Hepatocyte (in vitro differentiated cells): ENCODE measurements at regions not wholly inside any gene's neighbourhood (a gene's known extent, or its start where the extent isn't known, plus 50 kb on each side); places are given as distances from the start of the nearest gene placed in this dataset.

ENCODE experiments used
- DNase-seq: peaks from one replicate; pipeline ENCODE4 v3.0.0-alpha.2; 2016; ENCODE audit warnings: low spot score
- H2AFZ ChIP-seq: fragments of 200-600 bp; sonication (generic); 2 replicates; pipeline ENCODE4 v1.6.0; 2016; ENCODE audit warnings: antibody characterized with exemption, mild to moderate bottlenecking
- H3K27ac ChIP-seq: fragments of 200-600 bp; sonication (generic); 2 replicates; pipeline ENCODE4 v1.5.1; 2016; ENCODE audit warnings: mild to moderate bottlenecking
- H3K27me3 ChIP-seq: fragments of 200-600 bp; sonication (generic); 2 replicates; pipeline ENCODE4 v1.6.1; 2016
- H3K36me3 ChIP-seq: fragments of 200-600 bp; sonication (generic); replicated peaks from 2 replicates; pipeline ENCODE4 v1.5.1; 2016; ENCODE audit warnings: low read depth; ENCODE audit not compliant: insufficient read depth
- H3K4me1 ChIP-seq: fragments of 200-600 bp; sonication (generic); 2 replicates; pipeline ENCODE4 v1.5.1; 2016; ENCODE audit warnings: mild to moderate bottlenecking, moderate library complexity; ENCODE audit not compliant: insufficient read depth
- H3K4me2 ChIP-seq: fragments of 200-600 bp; sonication (generic); 2 replicates; pipeline ENCODE4 v1.6.0; 2016
- H3K4me3 ChIP-seq: fragments of 200-600 bp; sonication (generic); 2 replicates; pipeline ENCODE4 v1.5.1; 2016; ENCODE audit warnings: mild to moderate bottlenecking
- H3K79me2 ChIP-seq: fragments of 200-600 bp; sonication (generic); 2 replicates; pipeline ENCODE4 v1.6.0; 2017; ENCODE audit warnings: mild to moderate bottlenecking
- H3K9me2 ChIP-seq: fragments of 200-600 bp; sonication (generic); replicated peaks from 2 replicates; pipeline ENCODE4 v1.6.0; 2017; ENCODE audit warnings: mild to moderate bottlenecking; ENCODE audit not compliant: insufficient read depth
- H3K9me3 ChIP-seq: fragments of 200-600 bp; sonication (generic); 2 replicates; pipeline ENCODE4 v1.5.1; 2016; ENCODE audit warnings: low read depth, mild to moderate bottlenecking
- H4K20me1 ChIP-seq: fragments of 200-600 bp; sonication (generic); 2 replicates; pipeline ENCODE4 v1.6.0; 2016; ENCODE audit warnings: mild to moderate bottlenecking; ENCODE audit not compliant: insufficient read depth, poor library complexity, severe bottlenecking
- CTCF ChIP-seq: fragments of 200-600 bp; sonication (generic); IDR thresholded peaks from 2 replicates; pipeline ENCODE4 v1.5.1; 2016; ENCODE audit warnings: antibody characterized with exemption, mild to moderate bottlenecking; ENCODE audit not compliant: poor library complexity
- EZH2 ChIP-seq: fragments of 200-600 bp; sonication (generic); IDR thresholded peaks from 2 replicates; pipeline ENCODE4 v1.6.1; 2016; ENCODE audit warnings: antibody characterized with exemption, mild to moderate bottlenecking, borderline replicate concordance
- EZH2phosphoT487 ChIP-seq: fragments of 200-600 bp; sonication (generic); IDR thresholded peaks from one replicate; pipeline ENCODE4 v1.6.1; 2018; ENCODE audit warnings: antibody characterized with exemption, mild to moderate bottlenecking, low read depth, moderate library complexity; ENCODE audit not compliant: unreplicated experiment, severe bottlenecking
- WGBS: methylation state at CpG from one replicate; pipeline ENCODE4 v1.1.6; 2016; ENCODE audit warnings: low lambda C conversion rate; ENCODE audit errors: missing lambda C conversion rate; 5-methylcytosine and 5-hydroxymethylcytosine counted together

- Histone ChIP-seq H3K27me3 (no peaks in the 10 kb centered on the region), H3K4me3 (no peak overlapping the region), H3K9me2 (no peaks in the 10 kb centered on the region), H3K4me1 (no peaks in the 10 kb centered on the region), H2AFZ (no peak overlapping the region), H3K4me2 (no peak overlapping the region), H4K20me1 (no peaks in the 10 kb centered on the region), H3K9me3 (no peaks in the 10 kb centered on the region), H3K79me2 (no peaks in the 10 kb centered on the region), H3K36me3 (no peaks in the 10 kb centered on the region), H3K27ac (no peak overlapping the region)
- 76% methylated on average over 1 of the region's 1 CpG for WGBS
- DNase-seq: no peak
- TF ChIP-seq EZH2phosphoT487 (no peak), CTCF (no peak), EZH2 (no peak)
These were observed 1709.4 kb upstream of the RAG2 start for GRCh38 chr11:38307455-38307854.

GRCh38 chr11:38305682-38306081 is 1707.6 kb upstream of the RAG2 start:
- Histone ChIP-seq H3K79me2 (no peaks in the 10 kb centered on the region), H3K9me3 (no peaks in the 10 kb centered on the region), H3K27ac (no peak overlapping the region), H4K20me1 (no peaks in the 10 kb centered on the region), H3K4me1 (no peaks in the 10 kb centered on the region), H3K27me3 (no peaks in the 10 kb centered on the region), H3K4me3 (no peak overlapping the region), H3K36me3 (no peaks in the 10 kb centered on the region), H2AFZ (no peak overlapping the region), H3K9me2 (no peaks in the 10 kb centered on the region), H3K4me2 (no peak overlapping the region)
- 91% methylated on average over 6 of the region's 6 CpGs for WGBS
- TF ChIP-seq EZH2phosphoT487 (no peak), CTCF (no peak), EZH2 (no peak)
- no peak for DNase-seq

GRCh38 chr11:38304926-38305325 is 1706.9 kb upstream of the RAG2 start:
- Histone ChIP-seq H3K79me2 (no peaks in the 10 kb centered on the region), H3K4me1 (no peaks in the 10 kb centered on the region), H3K9me2 (no peaks in the 10 kb centered on the region), H4K20me1 (no peaks in the 10 kb centered on the region), H3K36me3 (no peaks in the 10 kb centered on the region), H3K4me3 (no peak overlapping the region), H3K27ac (no peak overlapping the region), H2AFZ (no peak overlapping the region), H3K9me3 (no peaks in the 10 kb centered on the region), H3K4me2 (no peak overlapping the region), H3K27me3 (no peaks in the 10 kb centered on the region)
- DNase-seq: no peak
- no peak for TF ChIP-seq EZH2phosphoT487
- 79% methylated on average over 2 of the region's 2 CpGs for WGBS

GRCh38 chr11:38302564-38302963 is 1704.5 kb upstream of the RAG2 start:
- no peaks in the 10 kb centered on the region for H3K79me2 ChIP-seq
- no peaks in the 10 kb centered on the region for H3K9me3 ChIP-seq
- no peaks in the 10 kb centered on the region for H3K36me3 ChIP-seq
- no peak overlapping the region for H3K27ac ChIP-seq
- no peaks in the 10 kb centered on the region for H4K20me1 ChIP-seq
- WGBS: 0% methylated on average over 1 of the region's 1 CpG
- H3K4me3 ChIP-seq: no peak overlapping the region
- no peaks in the 10 kb centered on the region for H3K9me2 ChIP-seq
- H3K4me2 ChIP-seq: no peak overlapping the region
- TF ChIP-seq CTCF (no peak), EZH2phosphoT487 (no peak), EZH2 (no peak)
- no peak overlapping the region for H2AFZ ChIP-seq
- DNase-seq: no peak
- H3K27me3 ChIP-seq: no peaks in the 10 kb centered on the region
- no peaks in the 10 kb centered on the region for H3K4me1 ChIP-seq
